H9 (cell line): ENCODE measurements at regions not wholly inside any gene's neighbourhood (a gene's known extent, or its start where the extent isn't known, plus 50 kb on each side); places are given as distances from the start of the nearest gene placed in this dataset.

Experiments used
- DNase-seq: peaks from one replicate; pipeline ENCODE4 v3.0.0-alpha.2; 2017
- H2AFZ ChIP-seq: one replicate; pipeline ENCODE4 v1.6.1; 2013; ENCODE audit warnings: mild to moderate bottlenecking, low read length, control low read depth, moderate library complexity
- H2AK5ac ChIP-seq: 2 replicates; pipeline ENCODE4 v1.6.1; 2013; ENCODE audit warnings: low read length, control low read depth, mixed read lengths; ENCODE audit not compliant: insufficient read length
- H2BK120ac ChIP-seq: one replicate; pipeline ENCODE4 v1.6.1; 2013; ENCODE audit warnings: low read depth, mild to moderate bottlenecking, low read length, control low read depth, inconsistent platforms; ENCODE audit not compliant: poor library complexity, severe bottlenecking
- H2BK12ac ChIP-seq: 2 replicates; pipeline ENCODE4 v1.6.1; 2013; ENCODE audit warnings: low read length, control low read depth, mixed read lengths, low read depth; ENCODE audit not compliant: insufficient read length
- H2BK15ac ChIP-seq: 2 replicates; pipeline ENCODE4 v1.6.1; 2013; ENCODE audit warnings: low read depth, low read length, control low read depth
- H2BK20ac ChIP-seq: one replicate; pipeline ENCODE4 v1.6.1; 2013; ENCODE audit warnings: low read depth, mild to moderate bottlenecking, low read length, control low read depth, inconsistent platforms; ENCODE audit not compliant: poor library complexity, severe bottlenecking
- H2BK5ac ChIP-seq: 2 replicates; pipeline ENCODE4 v1.6.1; 2013; ENCODE audit warnings: low read length, control low read depth, mixed read lengths; ENCODE audit not compliant: insufficient read length
- H3K14ac ChIP-seq: 2 replicates; pipeline ENCODE4 v1.6.1; 2013; ENCODE audit warnings: low read length, control low read depth; ENCODE audit not compliant: insufficient read depth
- H3K18ac ChIP-seq: 2 replicates; pipeline ENCODE4 v1.6.1; 2013; ENCODE audit warnings: low read depth, mild to moderate bottlenecking, mixed read lengths, low read length, control low read depth; ENCODE audit not compliant: insufficient read length
- H3K23ac ChIP-seq: 2 replicates; pipeline ENCODE4 v1.6.1; 2013; ENCODE audit warnings: low read length, control low read depth, mixed read lengths, low read depth; ENCODE audit not compliant: insufficient read length
- H3K23me2 ChIP-seq: 2 replicates; pipeline ENCODE4 v1.6.1; 2013; ENCODE audit warnings: low read depth, mild to moderate bottlenecking, mixed read lengths, low read length, control low read depth; ENCODE audit not compliant: insufficient read length, poor library complexity, severe bottlenecking
- H3K27ac ChIP-seq: 2 replicates; pipeline ENCODE4 v1.5.1; 2013; ENCODE audit warnings: low read length, control low read depth, mixed read lengths, low read depth; ENCODE audit not compliant: insufficient read length
- H3K27me3 ChIP-seq: 2 replicates; pipeline ENCODE4 v1.6.1; 2013; ENCODE audit warnings: low read length, control low read depth, inconsistent platforms; ENCODE audit not compliant: insufficient read depth
- H3K4ac ChIP-seq: 2 replicates; pipeline ENCODE4 v1.6.1; 2013; ENCODE audit warnings: low read depth, mild to moderate bottlenecking, control low read depth, inconsistent platforms, low read length, moderate library complexity
- H3K4me1 ChIP-seq: 2 replicates; pipeline ENCODE4 v1.6.1; 2013; ENCODE audit warnings: low read length, control low read depth, inconsistent platforms; ENCODE audit not compliant: insufficient read depth
- H3K4me2 ChIP-seq: 2 replicates; pipeline ENCODE4 v1.6.1; 2013; ENCODE audit warnings: low read length, control low read depth, mixed read lengths; ENCODE audit not compliant: insufficient read length, insufficient read depth
- H3K56ac ChIP-seq: 2 replicates; pipeline ENCODE4 v1.6.1; 2013; ENCODE audit warnings: low read depth, mild to moderate bottlenecking, mixed read lengths, low read length, control low read depth; ENCODE audit not compliant: insufficient read length
- H3K79me1 ChIP-seq: 2 replicates; pipeline ENCODE4 v1.6.1; 2013; ENCODE audit warnings: low read depth, mild to moderate bottlenecking, moderate library complexity, low read length, control low read depth, inconsistent platforms; ENCODE audit not compliant: insufficient read depth, poor library complexity, severe bottlenecking
- H3K79me2 ChIP-seq: 2 replicates; pipeline ENCODE4 v1.6.1; 2013; ENCODE audit warnings: low read length, control low read depth, inconsistent platforms; ENCODE audit not compliant: insufficient read depth
- H3K9ac ChIP-seq: 2 replicates; pipeline ENCODE4 v1.6.1; 2013; ENCODE audit warnings: low read length, control low read depth, mixed read lengths; ENCODE audit not compliant: insufficient read length; ENCODE audit errors: extremely low read depth
- H3K9me3 ChIP-seq: one replicate; pipeline ENCODE4 v1.6.1; 2013; ENCODE audit warnings: low read depth, low read length, inconsistent platforms; ENCODE audit not compliant: control insufficient read depth
- H3T11ph ChIP-seq: one replicate; pipeline ENCODE4 v1.6.1; 2013; ENCODE audit warnings: mild to moderate bottlenecking, low read length, control low read depth, inconsistent platforms
- H4K20me1 ChIP-seq: one replicate; pipeline ENCODE4 v1.6.1; 2013; ENCODE audit not compliant: control insufficient read depth, insufficient read length, insufficient read depth
- H4K5ac ChIP-seq: 2 replicates; pipeline ENCODE4 v1.6.1; 2013; ENCODE audit warnings: low read depth, mild to moderate bottlenecking, mixed read lengths, low read length, control low read depth; ENCODE audit not compliant: insufficient read length
- H4K8ac ChIP-seq: replicated peaks from 2 replicates; pipeline ENCODE4 v1.6.1; 2013; ENCODE audit warnings: low read length, control low read depth, mixed read lengths, low read depth; ENCODE audit not compliant: insufficient read length
- H4K91ac ChIP-seq: 2 replicates; pipeline ENCODE4 v1.6.1; 2013; ENCODE audit warnings: low read depth, mild to moderate bottlenecking, moderate library complexity, mixed read lengths, low read length, control low read depth; ENCODE audit not compliant: insufficient read length
- H3K27ac Mint-ChIP-seq, 3 experiments: 2 replicates in 2 of 3; 3 replicates in 1 of 3; pipeline ENCODE4 v1.8.0; 2020 to 2021; ENCODE audit warnings: mixed read lengths in 3 of 3, mild to moderate bottlenecking in 1 of 3, moderate library complexity in 1 of 3
- H3K27me3 Mint-ChIP-seq: 2 replicates; pipeline ENCODE4 v1.8.0; 2021; ENCODE audit warnings: low read depth, mild to moderate bottlenecking, moderate library complexity, mixed read lengths
- H3K36me3 Mint-ChIP-seq, 3 experiments: 2 replicates in 2 of 3; 3 replicates in 1 of 3; pipeline ENCODE4 v1.8.0; 2020 to 2021; ENCODE audit warnings: low read depth in 3 of 3, mixed read lengths in 3 of 3; ENCODE audit not compliant: insufficient read depth in 1 of 3
- H3K4me1 Mint-ChIP-seq, 2 experiments: 2 replicates each; pipeline ENCODE4 v1.8.0; 2020; ENCODE audit warnings: mixed read lengths in 2 of 2
- H3K4me3 Mint-ChIP-seq, 2 experiments: 2 replicates in 1 of 2; 3 replicates in 1 of 2; pipeline ENCODE4 v1.8.0; 2020 to 2021; ENCODE audit warnings: mild to moderate bottlenecking in 2 of 2, mixed read lengths in 2 of 2, moderate library complexity in 1 of 2
- H3K9me3 Mint-ChIP-seq, 2 experiments: 2 replicates in 1 of 2; 3 replicates in 1 of 2; pipeline ENCODE4 v1.8.0; 2020; ENCODE audit warnings: mild to moderate bottlenecking in 2 of 2, mixed read lengths in 2 of 2, moderate library complexity in 1 of 2
- WGBS: extraction: QIAGEN DNeasy Blood & Tissue Kit; methylation state at CpG from one replicate; pipeline ENCODE4 v1.1.7; 2013; ENCODE audit warnings: missing lambda C conversion rate, low lambda C conversion rate, mixed read lengths; ENCODE audit not compliant: insufficient read length; ENCODE audit errors: extremely low coverage; 5-methylcytosine and 5-hydroxymethylcytosine counted together
- TF ChIP-seq, protein P1 (sequence below): fragments of 200-600 bp; sonication (generic); conservative IDR thresholded peaks from 3 replicates; pipeline ENCODE4 v1.8.0; 2021; ENCODE audit warnings: antibody characterized with exemption, mild to moderate bottlenecking

DNA sequence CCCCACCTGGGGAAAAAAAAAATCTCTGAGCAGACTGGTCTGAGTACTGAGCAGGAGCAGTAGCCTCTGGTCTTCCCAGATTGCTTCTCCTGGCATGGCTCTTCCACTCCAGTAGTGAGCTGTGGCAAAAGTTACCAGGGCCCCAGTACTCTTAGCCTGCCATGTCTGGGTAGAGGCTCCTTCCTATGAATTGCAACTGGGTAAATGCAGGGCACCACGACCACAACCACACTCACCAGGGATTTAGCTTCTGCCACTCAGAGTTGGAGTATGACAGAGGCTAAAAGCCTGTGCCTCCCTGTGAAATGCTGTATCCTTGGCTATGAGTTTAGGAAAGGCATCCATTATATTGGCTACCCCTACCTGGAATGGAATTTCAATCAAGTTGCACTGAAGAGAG lies 67.9 kb upstream of the CCDC54 start:
- no peak overlapping the region for H3K14ac ChIP-seq
- H3T11ph ChIP-seq = no peak overlapping the region
- H3K79me2 ChIP-seq = no peaks in the 10 kb centered on the region
- no peak overlapping the region for H2AK5ac ChIP-seq
- no peak for DNase-seq
- H4K8ac ChIP-seq = no peak overlapping the region
- WGBS = no CpG with 5 or more reads among the region's 1 CpG
- H2BK15ac ChIP-seq = no peak overlapping the region
- no peak overlapping the region for H2BK20ac ChIP-seq
- no peak overlapping the region for H4K5ac ChIP-seq
- H2AFZ ChIP-seq = no peak overlapping the region
- Mint-ChIP-seq H3K4me3 (no peak overlapping the region), H3K36me3 (no peaks in the 10 kb centered on the region), H3K27me3 (no peaks in the 10 kb centered on the region; the same call in 1 of the 2 replicates), H3K4me1 (peaks cover 8% of the 10 kb centered on the region in 2 experiments), H3K9me3 (no peaks in the 10 kb centered on the region), H3K27ac (no peak overlapping the region; a peak in 1 of 7 replicates)
- H2BK120ac ChIP-seq = no peak overlapping the region
- H3K4me1 ChIP-seq = 0 out of 2 replicates have a peak, but pooled peaks cover 2% of the 10 kb centered on the region
- H3K56ac ChIP-seq = no peak overlapping the region
- no peak overlapping the region for H3K23ac ChIP-seq
- no peaks in the 10 kb centered on the region for H3K27me3 ChIP-seq
- H3K18ac ChIP-seq = no peak overlapping the region
- no peak overlapping the region for H3K4me2 ChIP-seq
- no peaks in the 10 kb centered on the region for H4K20me1 ChIP-seq
- no peak overlapping the region for H2BK12ac ChIP-seq
- H3K4ac ChIP-seq = no peak overlapping the region
- no peaks in the 10 kb centered on the region for H3K9me3 ChIP-seq
- H4K91ac ChIP-seq = no peak overlapping the region
- no peaks in the 10 kb centered on the region for H3K79me1 ChIP-seq
- no peak overlapping the region for H3K27ac ChIP-seq
- TF ChIP-seq, protein P1, sequence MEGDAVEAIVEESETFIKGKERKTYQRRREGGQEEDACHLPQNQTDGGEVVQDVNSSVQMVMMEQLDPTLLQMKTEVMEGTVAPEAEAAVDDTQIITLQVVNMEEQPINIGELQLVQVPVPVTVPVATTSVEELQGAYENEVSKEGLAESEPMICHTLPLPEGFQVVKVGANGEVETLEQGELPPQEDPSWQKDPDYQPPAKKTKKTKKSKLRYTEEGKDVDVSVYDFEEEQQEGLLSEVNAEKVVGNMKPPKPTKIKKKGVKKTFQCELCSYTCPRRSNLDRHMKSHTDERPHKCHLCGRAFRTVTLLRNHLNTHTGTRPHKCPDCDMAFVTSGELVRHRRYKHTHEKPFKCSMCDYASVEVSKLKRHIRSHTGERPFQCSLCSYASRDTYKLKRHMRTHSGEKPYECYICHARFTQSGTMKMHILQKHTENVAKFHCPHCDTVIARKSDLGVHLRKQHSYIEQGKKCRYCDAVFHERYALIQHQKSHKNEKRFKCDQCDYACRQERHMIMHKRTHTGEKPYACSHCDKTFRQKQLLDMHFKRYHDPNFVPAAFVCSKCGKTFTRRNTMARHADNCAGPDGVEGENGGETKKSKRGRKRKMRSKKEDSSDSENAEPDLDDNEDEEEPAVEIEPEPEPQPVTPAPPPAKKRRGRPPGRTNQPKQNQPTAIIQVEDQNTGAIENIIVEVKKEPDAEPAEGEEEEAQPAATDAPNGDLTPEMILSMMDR = no peak
- H3K9ac ChIP-seq = no peak overlapping the region
- H3K23me2 ChIP-seq = no peaks in the 10 kb centered on the region
- no peak overlapping the region for H2BK5ac ChIP-seq
